H1 (cell line): ENCODE measurements at regions not wholly inside any gene's neighbourhood (a gene's known extent, or its start where the extent isn't known, plus 50 kb on each side); places are given as distances from the start of the nearest gene placed in this dataset.

Experiments used
- POU5F1 ChIP-seq: IDR thresholded peaks from 2 replicates; pipeline ENCODE4 v1.6.1; 2011; ENCODE audit warnings: low read depth, mild to moderate bottlenecking, low read length, moderate library complexity
- RNF2 ChIP-seq: fragments of 200-900, 300-1000 bp; sonication (generic); IDR thresholded peaks from 2 replicates; pipeline ENCODE4 v1.7.1; 2016; ENCODE audit warnings: borderline replicate concordance, low read depth, mild to moderate bottlenecking, antibody characterized with exemption, low read length; ENCODE audit not compliant: poor library complexity, severe bottlenecking; ENCODE audit errors: missing control alignments
- SP4 ChIP-seq: IDR thresholded peaks from 2 replicates; pipeline ENCODE4 v1.6.1; 2012; ENCODE audit warnings: low read length, inconsistent platforms

DNA sequence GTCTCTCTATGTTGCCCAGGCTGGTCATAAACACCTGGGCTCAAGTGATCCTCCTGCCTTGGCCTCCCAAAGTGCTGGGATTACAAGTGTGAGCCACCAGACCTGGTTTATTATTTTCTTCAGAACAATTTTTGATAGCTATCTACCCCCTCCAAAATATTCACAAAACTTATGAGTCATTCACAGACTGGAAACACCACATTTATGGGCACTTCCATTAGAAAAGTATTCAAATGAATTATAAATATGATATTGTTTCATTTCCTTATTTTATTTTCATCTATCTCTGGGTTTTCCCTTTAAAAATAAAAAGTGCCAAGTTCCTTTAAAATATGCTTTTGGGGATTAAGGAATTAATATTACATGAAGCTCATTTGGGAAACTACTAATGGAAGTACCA lies 58.8 kb upstream of the MSTN start (continued):
- TF ChIP-seq POU5F1: no peak
- no peak for TF ChIP-seq RNF2
- no peak for TF ChIP-seq SP4
